K562 (cell line): ENCODE measurements at regions not wholly inside any gene's neighbourhood (a gene's known extent, or its start where the extent isn't known, plus 50 kb on each side); places are given as distances from the start of the nearest gene placed in this dataset.

Source experiments
- CTCF ChIP-seq, 3 experiments: IDR thresholded peaks in 2 of 3; conservative IDR thresholded peaks in 1 of 3; 2 replicates each; pipeline ENCODE4 v1.5.1; 2011 to 2012; ENCODE audit warnings: low read length in 3 of 3, mild to moderate bottlenecking in 3 of 3, control low read depth in 2 of 3, improper control_type of control experiment in 1 of 3, inconsistent platforms in 1 of 3, low read depth in 1 of 3, mixed read lengths in 1 of 3, moderate library complexity in 1 of 3; ENCODE audit not compliant: insufficient read depth in 2 of 3
- ELF4 ChIP-seq: fragments of 450-650 bp; formaldehyde crosslinking; IDR thresholded peaks from 2 replicates; pipeline ENCODE4 v1.4.0; 2022; ENCODE audit warnings: missing genetic modification characterization
- ETV6 ChIP-seq, 3 experiments: fragments of 150-350 bp in 1 of 3; sonication (generic) in 1 of 3; formaldehyde crosslinking in 1 of 3; IDR thresholded peaks; 2 replicates each; pipeline versions ENCODE4 v1.6.1 to v1.8.0; 2014 to 2022; ENCODE audit warnings: borderline replicate concordance in 2 of 3, low read depth in 2 of 3, antibody characterized with exemption in 1 of 3, low read length in 1 of 3, mild to moderate bottlenecking in 1 of 3, missing genetic modification reagents in 1 of 3
- FOXP1 ChIP-seq: sonication (generic); formaldehyde crosslinking; IDR thresholded peaks from 2 replicates; pipeline ENCODE4 v1.8.0; 2022; ENCODE audit warnings: mild to moderate bottlenecking, missing genetic modification reagents
- RAD21 ChIP-seq, 2 experiments: fragments of 250-450 bp in 1 of 2; fragments of 450-650 bp in 1 of 2; sonication (Bioruptor Pico) in 1 of 2; formaldehyde crosslinking in 1 of 2; IDR thresholded peaks in 1 of 2; conservative IDR thresholded peaks in 1 of 2; 2 replicates each; pipeline versions ENCODE4 v1.4.0 to v1.8.0; 2020 to 2022; ENCODE audit warnings: mild to moderate bottlenecking in 2 of 2, moderate library complexity in 1 of 2
- SREBF2 ChIP-seq: sonication (generic); formaldehyde crosslinking; IDR thresholded peaks from 2 replicates; pipeline ENCODE4 v1.4.0; 2020; ENCODE audit warnings: mild to moderate bottlenecking, missing genetic modification reagents
- TAF1 ChIP-seq: IDR thresholded peaks from 2 replicates; pipeline ENCODE4 v1.6.1; 2011; ENCODE audit warnings: mild to moderate bottlenecking, low read length, moderate library complexity; ENCODE audit not compliant: insufficient read depth, control insufficient read depth, severe bottlenecking; ENCODE audit errors: extremely low read depth
- XRCC5 ChIP-seq: fragments of 200-400 bp; formaldehyde crosslinking; IDR thresholded peaks from 2 replicates; pipeline ENCODE4 v1.6.1; 2017; ENCODE audit warnings: low read depth, mild to moderate bottlenecking, low read length
- ZNF124 ChIP-seq: sonication (generic); formaldehyde crosslinking; IDR thresholded peaks from 2 replicates; pipeline ENCODE4 v1.8.1; 2022; ENCODE audit warnings: missing genetic modification reagents

GRCh38 chr11:130677486-130678153 is 229.2 kb downstream of the ADAMTS15 start:
- TF ChIP-seq ELF4 (no peak), CTCF (IDR thresholded peaks at IDR 0.05 in 2 of 3, conservative IDR thresholded peaks at IDR 0.05 in 1 of 3; ENCODE audit: insufficient read depth in 2 of 3, low read depth in 1 of 3, low read length in 3 of 3) (no peak), XRCC5 (no peak), ETV6 (IDR thresholded peaks at IDR 0.05; ENCODE audit: borderline replicate concordance in 1 of 2, low read depth in 2 of 2, low read length in 1 of 2) (no peak), ETV6 (CRISPR knock-in tag; IDR thresholded peaks at IDR 0.05; ENCODE audit: borderline replicate concordance) (no peak), TAF1 (no peak), FOXP1 (no peak), RAD21 (CRISPR knock-in tag; conservative IDR thresholded peaks at IDR 0.05 in 1 of 2, IDR thresholded peaks at IDR 0.05 in 1 of 2) (no peak), ZNF124 (CRISPR knock-in tag) (no peak), SREBF2 (CRISPR knock-in tag) (no peak)
